Hepatic stellate cell (primary cell): ENCODE measurements at regions not wholly inside any gene's neighbourhood (a gene's known extent, or its start where the extent isn't known, plus 50 kb on each side); places are given as distances from the start of the nearest gene placed in this dataset.
"Not testable (repeated sequence)": the region's sequence is repeated elsewhere in the genome, so short reads cannot be mapped to it uniquely, and the experiment has no call there.

Experiments used
- DNase-seq: peaks from one replicate; pipeline ENCODE4 v3.0.0; 2011; ENCODE audit warnings: low spot score

DNA sequence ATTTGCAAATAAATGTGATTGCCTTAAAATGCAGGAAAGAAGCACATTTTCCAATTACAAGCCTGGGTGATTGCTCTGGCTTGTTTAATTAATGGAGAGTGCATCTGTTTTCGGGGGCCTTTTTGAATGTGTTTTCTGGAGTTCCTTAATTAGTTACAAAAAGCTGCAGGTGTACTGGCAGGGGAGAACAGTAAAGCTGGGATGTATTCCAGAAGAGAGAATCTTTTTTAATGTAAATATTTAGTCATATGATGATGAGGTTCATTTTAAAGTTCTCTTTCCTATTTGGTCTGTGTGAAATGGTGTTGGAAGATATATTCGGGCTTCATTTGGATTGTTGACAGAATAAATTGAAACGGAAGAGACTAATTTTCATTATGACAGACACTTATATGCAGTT is 70.9 kb upstream of the N4BP1 start:
- no peak for DNase-seq

DNA sequence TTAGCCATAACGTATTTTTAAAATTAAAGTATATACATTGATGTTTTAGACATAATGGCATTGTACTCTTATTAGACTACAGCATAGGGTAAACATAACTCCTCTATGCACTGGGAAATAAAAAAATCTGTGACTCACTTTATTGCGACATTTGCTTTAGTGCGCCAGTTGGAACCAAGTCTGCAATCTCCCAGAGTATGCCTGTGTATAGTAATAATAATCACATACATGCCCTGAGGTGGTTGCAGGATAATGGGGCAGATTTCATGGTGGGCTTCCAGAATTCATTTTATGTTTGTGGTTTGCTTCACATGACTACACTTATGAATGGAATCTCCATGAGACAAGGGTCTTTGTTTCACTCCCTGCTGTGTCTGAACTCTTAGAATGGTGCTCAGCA is 66.9 kb upstream of the N4BP1 start:
- no peak for DNase-seq

DNA sequence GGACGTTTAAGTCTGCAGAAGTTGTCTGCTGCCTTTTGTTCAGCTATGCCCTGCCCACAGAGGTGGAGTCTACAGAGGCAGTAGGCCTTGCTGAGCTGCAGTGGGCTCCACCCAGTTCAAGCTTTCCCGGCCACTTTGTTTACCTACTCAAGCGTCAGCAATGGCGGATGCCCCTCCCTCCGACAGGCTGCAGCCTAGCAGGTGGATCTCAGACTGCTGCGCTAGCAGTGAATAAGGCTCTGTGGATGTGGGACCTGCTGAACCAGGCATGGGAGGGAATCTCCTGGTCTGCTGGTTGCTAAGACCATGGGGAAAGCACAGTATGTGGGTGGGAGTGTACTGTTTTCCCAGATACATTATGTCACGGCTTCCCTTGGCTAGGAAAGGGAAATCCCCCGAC is 58.2 kb upstream of the N4BP1 start:
- not testable (repeated sequence) for DNase-seq

DNA sequence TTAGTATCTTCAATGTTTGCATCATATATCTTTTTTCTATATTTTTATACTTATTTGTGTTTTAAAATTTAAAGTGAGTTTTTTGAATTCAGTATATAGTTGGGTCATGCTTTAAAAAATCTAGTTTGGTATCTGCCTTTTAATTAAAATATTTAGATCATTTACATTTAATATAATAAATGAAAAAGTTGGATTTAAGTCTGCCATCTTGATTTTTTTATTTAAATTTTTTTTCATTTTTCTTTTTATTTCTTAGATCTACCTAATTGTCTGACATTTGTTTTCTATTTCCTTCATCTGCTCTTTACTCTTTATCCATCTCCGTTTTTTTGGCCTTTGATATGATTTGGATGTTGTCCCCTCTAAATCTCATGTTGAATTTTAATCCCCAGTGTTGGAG is 50.0 kb upstream of the N4BP1 start:
- DNase-seq: no peak
